Left lobe of liver (tissue), 2 donors: ENCODE measurements at regions not wholly inside any gene's neighbourhood (a gene's known extent, or its start where the extent isn't known, plus 50 kb on each side); places are given as distances from the start of the nearest gene placed in this dataset.
"Not testable (repeated sequence)": the region's sequence is repeated elsewhere in the genome, so short reads cannot be mapped to it uniquely, and the experiment has no call there.

Experiments used
- ATAC-seq: fragments of 200-7000 bp; cut with Tn5 transposase; one replicate; pipeline ENCODE4 v1.9.1; 2020; ENCODE audit warnings: mild to moderate bottlenecking, moderate library complexity
- DNase-seq: peaks from one replicate; pipeline ENCODE4 v3.0.0-alpha.2; 2020; ENCODE audit warnings: low spot score
- donor health status: DM: no; HTN: no; CAD: no; lungs with moderate emphysema.
- donor health status: DM: no; HTN: yes; CAD: no.

DNA sequence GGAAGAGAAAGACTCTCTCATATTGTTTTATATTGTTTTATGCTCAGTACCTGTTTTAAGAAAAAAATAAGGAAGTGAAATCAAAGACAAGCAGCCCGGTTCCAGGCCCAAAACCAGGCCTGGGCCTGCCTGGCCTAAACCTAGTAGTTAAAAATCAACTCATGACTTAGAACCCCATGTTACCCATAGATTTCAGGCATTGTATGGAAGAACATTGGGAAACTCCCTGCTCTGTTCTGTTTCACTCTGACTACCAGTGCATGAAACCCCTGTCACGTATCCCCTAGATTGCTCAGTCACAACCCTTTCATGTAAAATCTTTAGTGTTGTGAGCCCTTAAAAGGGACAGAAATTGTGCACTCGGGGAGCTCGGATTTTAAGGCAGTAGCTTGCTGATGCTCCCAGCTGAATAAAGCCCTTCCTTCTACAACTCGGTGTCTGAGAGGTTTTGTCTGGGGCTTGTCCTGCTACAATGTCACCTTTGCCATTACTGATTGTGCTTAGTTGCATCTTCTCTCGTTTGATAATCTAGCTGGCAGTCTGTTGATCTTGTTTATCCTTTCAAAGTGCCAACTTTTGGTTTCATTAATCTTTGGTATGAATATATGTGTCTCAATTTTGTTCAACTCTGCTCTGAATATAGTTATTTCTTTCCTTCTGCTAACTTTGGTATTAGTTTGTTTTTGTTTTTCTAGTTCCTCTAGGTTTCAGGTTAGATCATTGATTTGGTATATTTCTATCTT lies 842.8 kb upstream of the NDST4 start:
- ATAC-seq, DNase-seq: not testable (repeated sequence)

DNA sequence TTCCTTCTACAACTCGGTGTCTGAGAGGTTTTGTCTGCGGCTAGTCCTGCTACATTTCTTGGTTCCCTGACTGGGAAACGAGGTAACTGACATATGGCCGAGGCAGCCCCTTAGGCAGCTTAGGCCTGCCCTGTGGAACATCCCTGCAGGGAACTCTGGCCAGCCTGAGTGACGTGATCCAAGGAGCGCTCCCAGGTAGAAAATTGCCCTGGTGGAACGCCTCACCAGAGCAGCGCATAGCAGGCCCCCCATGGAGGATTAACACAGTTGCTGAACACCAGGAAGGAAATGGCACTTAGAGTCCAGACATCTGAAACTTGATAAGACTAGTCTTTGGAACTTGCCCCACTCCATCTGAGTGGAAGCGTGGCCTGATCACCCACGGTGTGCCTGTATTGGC lies 837.4 kb upstream of the NDST4 start:
- ATAC-seq (no peak), DNase-seq (no peak)

DNA sequence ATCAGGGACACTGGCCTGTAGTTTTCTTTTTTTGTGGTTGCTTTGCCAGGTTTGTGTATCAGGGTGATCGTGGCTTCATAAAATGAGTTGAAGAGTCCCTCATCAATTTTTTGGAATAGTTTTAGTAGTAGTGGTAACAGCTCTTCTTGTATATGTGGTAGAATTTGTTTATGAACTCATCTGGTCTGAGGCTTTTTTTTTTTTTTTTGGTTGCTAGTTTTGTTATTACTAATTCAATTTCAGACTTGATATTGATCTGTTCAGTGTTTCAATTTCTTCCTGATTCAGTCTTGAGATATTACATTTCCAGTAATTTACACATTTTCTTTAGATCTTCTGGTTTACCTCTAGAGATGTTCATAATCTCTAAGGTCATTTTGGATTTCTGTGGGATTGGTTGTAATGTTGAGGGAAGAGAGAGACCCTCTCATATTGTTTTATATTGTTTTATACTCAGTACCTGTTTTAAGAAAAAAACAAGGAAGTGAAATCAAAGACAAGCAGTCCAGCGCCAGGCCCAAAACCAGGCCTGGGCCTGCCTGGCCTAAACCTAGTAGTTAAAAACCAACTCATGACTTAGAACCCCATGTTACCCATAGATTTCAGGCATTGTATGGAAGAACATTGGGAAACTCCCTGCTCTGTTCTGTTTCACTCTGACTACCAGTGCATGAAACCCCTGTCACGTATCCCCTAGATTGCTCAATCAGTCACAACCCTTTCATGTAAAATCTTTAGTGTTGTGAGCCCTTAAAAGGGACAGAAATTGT lies 836.7 kb upstream of the NDST4 start:
- ATAC-seq, DNase-seq: not testable (repeated sequence)

DNA sequence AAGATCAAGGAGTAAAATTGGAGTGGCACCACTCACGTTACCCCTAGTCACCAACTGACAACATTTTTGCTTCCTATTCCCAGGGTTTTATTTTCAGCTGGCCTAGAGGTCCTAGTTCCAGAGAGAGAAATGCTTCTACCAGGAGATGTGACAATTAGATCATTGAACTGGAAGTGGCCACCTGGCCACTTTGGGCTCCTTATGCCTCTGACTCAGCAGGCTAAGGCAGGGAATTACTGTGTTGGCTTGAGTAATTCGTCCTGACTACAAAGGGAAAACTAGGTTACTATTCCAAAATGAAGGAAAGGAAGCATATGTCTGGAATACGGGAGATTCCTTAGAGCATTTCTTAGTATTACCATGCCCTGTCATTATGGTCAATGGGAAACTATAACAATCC lies 831.6 kb upstream of the NDST4 start:
- no peak for DNase-seq
- ATAC-seq: no peak

DNA sequence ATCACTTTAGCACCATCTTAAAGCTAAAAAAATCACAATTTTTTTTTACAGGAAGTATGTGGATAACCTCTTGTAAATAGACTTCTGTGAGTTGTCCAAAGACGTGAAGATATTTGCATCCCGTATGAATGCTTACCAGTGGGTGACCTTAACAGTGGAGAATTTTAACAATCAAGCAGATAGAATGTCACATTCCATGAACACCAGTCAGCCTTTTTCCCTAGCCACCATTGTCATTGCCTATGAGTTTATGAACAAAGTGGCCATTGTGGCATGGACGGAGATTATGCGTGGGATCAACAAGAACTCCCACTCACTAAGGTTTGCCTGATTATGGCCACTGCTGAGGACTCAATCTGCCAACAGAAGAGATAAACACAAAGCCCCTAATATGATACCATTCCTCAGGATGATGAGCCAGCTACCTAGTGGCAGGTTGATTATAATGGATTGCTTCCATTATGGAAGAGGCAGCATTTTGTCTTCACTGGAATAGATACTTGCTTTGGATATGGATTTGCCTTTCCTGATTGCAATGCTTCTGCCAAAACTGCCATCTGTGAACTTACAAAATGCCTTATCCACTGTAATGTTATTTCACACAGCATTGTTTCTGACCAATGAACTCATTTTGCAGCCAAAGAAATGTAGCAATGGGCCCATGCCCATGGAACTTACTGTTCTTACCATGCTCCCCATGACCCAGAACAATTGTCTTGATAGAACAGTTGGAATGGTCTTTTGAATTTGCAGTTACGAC lies 830.9 kb upstream of the NDST4 start:
- DNase-seq (no peak), ATAC-seq (no peak)

GRCh38 chr4:115938764-115939443 lies 825.5 kb upstream of the NDST4 start:
- no peak for ATAC-seq
- DNase-seq: no peak

GRCh38 chr4:115929373-115929772 lies 816.0 kb upstream of the NDST4 start:
- DNase-seq: no peak

DNA sequence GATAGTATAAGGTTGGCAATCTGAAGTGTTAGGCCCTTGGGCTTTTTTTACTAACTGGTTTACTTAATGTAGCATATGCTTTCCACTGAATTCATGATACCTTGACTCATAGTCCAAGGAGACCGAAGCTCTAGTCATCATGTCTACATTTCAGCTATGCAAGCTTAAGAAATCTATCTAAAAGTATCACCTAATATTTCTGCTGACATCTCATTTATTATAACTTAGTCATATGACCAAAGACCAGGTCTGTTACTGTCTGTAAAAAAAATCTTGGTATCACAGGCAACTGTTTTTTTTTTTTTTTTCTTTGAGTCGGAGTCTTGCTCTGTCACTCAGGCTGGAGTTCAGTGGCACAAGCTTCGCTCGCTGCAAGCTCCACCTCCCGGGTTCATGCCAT lies 814.0 kb upstream of the NDST4 start:
- no peak for DNase-seq

More at GRCh38 chr4:115929373-115929772, 816.0 kb upstream of the NDST4 start:
- ATAC-seq: no peak

GRCh38 chr4:115923152-115923551 lies 809.7 kb upstream of the NDST4 start:
- no peak for DNase-seq
- no peak for ATAC-seq

More for the DNA sequence above, 814.0 kb upstream of the NDST4 start:
- no peak for ATAC-seq

DNA sequence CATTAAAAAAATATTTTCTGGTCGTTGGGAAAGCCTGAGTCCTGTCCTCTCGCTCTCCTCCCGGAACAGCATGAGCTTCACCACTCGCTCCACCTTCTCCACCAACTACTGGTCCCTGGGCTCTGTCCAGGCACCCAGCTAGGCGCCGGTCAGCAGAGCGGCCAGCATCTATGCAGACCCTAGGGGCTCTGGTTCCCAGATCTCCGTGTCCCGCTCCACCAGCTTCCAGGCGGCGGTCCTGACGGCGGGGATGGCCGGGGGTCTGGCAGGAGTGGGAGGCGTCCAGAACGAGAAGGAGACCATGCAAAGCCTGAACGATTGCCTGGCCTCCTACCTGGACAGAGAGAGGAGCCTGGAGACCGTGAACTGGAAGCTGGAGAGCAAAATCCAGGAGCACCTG lies 807.2 kb upstream of the NDST4 start:
- no peak for DNase-seq

DNA sequence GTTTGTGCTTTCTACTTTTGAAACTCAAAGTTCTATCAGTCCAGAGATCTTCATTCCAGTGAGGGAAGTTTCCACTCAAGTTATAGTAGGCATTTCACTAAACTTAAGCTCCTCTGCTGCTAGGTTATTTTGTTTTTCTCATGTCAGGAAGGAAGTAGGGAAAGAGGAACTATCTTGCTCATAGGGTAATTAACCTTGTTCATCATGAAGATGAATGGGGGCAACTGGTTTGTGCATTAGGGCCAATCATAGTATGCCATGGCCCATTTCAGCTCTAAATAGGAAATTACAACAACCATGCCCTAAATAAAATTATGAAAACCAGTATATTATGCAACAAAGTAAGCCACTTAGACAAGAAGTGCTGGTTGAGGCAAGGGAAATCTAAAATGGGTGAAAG lies 804.7 kb upstream of the NDST4 start:
- no peak for ATAC-seq

More for the DNA sequence above, 807.2 kb upstream of the NDST4 start:
- no peak for ATAC-seq

DNA sequence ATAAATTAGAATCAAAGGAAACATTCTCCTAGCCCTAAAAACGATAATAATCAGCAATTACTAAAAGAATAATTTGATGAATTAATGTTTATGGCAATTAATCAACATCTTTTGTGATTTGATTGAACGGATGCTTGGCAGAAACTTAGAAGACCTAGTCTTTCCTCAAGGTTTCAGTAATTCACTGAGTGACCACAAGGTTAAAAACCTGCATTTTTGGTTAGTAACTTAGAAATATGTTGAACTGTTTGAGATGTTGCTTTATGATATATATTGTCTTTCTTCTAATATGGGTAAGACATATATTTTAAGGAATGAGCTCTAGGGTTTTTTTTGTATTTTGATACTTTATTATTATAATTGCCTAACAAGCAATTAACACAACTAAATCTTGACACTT lies 793.0 kb upstream of the NDST4 start:
- ATAC-seq: no peak
- no peak for DNase-seq

More for the DNA sequence above, 804.7 kb upstream of the NDST4 start:
- no peak for DNase-seq

DNA sequence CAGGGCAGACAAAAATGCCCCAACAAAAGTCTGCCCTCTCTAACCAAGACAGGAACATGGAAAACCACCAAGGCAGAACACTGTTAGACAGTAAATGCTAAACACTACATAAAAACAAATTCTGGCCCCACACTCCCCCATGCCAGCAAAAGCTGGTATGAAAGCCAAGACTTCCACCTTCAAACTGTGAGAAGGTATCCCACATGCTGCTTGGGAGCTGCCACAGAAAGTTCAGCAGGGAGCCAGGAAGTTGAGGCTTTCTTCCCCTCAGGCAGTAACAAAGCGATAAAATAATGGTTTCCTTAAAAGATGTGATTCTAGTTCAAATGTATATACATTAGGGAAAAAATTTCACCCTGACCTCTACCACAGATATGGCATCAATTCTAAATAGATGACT lies 770.4 kb upstream of the NDST4 start:
- ATAC-seq: no peak
- no peak for DNase-seq

- DNase-seq (no peak), ATAC-seq (no peak)
These were observed 769.8 kb upstream of the NDST4 start for GRCh38 chr4:115883231-115883630.

DNA sequence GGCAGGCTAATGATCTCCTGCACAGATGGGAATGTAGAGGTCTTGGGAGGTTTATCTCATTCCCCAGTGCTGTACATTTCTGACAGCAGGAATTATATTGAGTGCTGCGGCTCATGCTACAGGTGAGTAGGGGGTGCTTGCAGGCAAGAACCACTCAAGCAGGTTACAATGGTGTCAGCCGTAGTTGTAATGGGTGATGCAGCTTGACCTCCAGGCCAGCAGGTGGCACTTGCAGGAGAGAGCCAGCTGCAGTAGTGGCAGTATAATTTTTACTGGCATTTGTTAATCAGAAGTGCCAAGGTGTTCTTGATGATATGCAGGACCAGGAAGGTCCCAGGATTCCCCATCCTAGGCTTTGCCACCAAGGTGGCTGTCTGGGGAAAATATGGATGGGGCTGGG lies 759.6 kb upstream of the NDST4 start:
- ATAC-seq (no peak), DNase-seq (no peak)

DNA sequence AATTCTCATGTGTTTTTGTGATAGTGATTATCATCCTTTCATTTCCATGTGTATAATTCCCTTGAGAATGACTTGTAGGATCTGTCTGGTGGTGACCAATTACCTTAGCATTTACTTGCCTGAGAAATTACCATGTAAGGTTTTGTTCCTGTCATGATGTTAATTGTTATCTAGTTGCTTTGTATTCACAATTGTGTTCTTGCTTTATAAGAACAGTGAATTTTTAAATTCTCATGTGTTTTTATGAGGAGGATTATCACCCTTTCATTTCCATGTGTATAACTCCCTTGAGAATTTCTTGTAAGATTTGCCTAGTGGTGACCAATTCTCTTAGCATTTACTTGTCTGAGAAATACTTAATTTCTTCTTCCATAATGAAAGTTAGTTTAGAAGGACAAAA lies 758.2 kb upstream of the NDST4 start:
- no peak for ATAC-seq
- DNase-seq: no peak

DNA sequence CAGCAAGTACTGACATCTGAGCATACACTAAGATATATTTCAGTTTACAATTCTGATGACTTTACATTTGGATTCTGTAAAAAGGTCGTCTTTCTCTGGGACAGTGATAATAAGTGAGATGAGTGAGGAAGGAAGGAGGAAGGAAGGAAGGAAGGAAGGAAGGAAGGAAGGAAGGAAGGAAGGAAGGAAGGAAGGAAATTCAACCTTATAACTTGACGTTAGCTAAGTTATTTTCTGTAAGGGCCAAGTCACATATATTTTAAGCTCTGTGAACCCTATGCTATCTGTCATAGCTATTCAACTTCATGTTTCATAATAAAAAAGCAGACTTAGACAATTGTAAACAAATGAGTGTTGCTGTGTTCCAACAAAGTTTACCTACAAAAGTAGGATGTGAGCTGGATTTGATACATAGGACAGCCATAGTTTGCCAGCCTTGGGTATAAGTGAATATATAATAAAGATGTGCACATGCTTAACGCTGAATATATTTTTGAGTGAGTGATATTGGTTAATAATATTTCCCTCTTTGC lies 753.0 kb upstream of the NDST4 start:
- no peak for ATAC-seq
- DNase-seq: no peak

DNA sequence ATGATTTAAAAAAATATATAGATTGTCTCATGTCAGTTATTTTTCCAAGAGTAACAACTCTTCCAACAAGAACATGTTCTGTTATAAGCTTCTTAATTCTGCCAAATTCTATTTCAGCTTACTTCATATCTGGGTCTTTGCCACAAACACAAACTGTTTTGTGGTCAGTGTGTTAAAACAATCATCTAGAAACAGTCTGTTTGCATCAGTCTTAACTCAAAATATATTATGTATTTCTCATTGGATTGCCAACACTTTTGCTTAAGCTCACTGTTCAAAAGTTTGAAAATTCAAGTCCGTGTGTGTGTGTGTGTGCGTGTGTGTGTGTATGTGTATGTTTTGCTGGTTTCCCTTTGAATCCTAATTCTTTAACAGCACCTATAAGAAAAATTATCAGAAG lies 752.3 kb upstream of the NDST4 start:
- no peak for ATAC-seq
- DNase-seq: no peak

- ATAC-seq (peak; percentile 11), DNase-seq (no peak)
These were observed 739.3 kb upstream of the NDST4 start for GRCh38 chr4:115852767-115853091.

- peak; percentile 99 for ATAC-seq
- peak; percentile 59 for DNase-seq
These were observed 738.7 kb upstream of the NDST4 start for GRCh38 chr4:115851918-115852766.
